CD4-positive, alpha-beta T cell treated with Interferon alpha-2 for 1 hour (primary cell): ENCODE measurements at regions not wholly inside any gene's neighbourhood (a gene's known extent, or its start where the extent isn't known, plus 50 kb on each side); places are given as distances from the start of the nearest gene placed in this dataset.
A peak's percentile ranks its signal among the peaks of the same experiment; 100 is the strongest.

Experiments
- DNase-seq, 2 donors: peaks; one replicate each; pipeline ENCODE4 v3.0.0-alpha.2; 2020 to 2022

GRCh38 chr20:40961686-40962640 lies 66.7 kb upstream of the TOP1 start:
- no peak for DNase-seq

GRCh38 chr20:40962733-40963504 lies 65.7 kb upstream of the TOP1 start:
- DNase-seq: peak; percentile 68 to 76

GRCh38 chr20:40963505-40963845 lies 65.1 kb upstream of the TOP1 start:
- no peak for DNase-seq

- no peak for DNase-seq
Observed at GRCh38 chr20:40965671-40966070, 63.0 kb upstream of the TOP1 start.

GRCh38 chr20:40966103-40966502 lies 62.5 kb upstream of the TOP1 start:
- DNase-seq: peak in 1 of 2 donors; percentile 48

GRCh38 chr20:40966516-40967185 lies 62.0 kb upstream of the TOP1 start:
- DNase-seq: no peak

- DNase-seq: no peak
Observed at GRCh38 chr20:40967700-40968099, 60.9 kb upstream of the TOP1 start.

GRCh38 chr20:40968816-40969562 lies 59.6 kb upstream of the TOP1 start:
- peak; percentile 83 to 86 for DNase-seq

- DNase-seq: no peak
Observed at GRCh38 chr20:40970218-40970617, 58.4 kb upstream of the TOP1 start.

- no peak for DNase-seq
Observed at GRCh38 chr20:40977218-40977617, 51.4 kb upstream of the TOP1 start.

GRCh38 chr20:40978761-40979160 lies 49.9 kb upstream of the TOP1 start:
- no peak for DNase-seq
